ENCODE measurements at regions not wholly inside any gene's neighbourhood (a gene's known extent, or its start where the extent isn't known, plus 50 kb on each side); places are given as distances from the start of the nearest gene placed in this dataset.

DNA sequence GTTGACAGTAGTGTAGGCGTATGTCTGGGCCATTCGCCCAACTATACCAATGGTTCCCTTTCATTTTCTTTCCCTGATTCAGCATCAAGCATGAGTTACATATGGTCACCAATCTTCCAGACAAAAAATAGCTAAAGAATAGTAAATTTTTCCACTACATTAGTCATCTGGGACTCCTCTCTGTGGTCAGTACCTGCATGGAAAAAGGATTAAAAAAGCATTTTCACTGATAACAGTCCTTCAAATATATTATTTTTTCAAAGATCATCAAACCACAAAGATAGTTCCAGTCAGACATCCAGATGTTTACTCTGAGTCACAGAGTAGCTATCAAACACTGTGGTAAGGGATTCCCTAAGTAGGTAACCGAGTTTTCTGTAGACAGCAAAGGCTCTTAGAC is 302.6 kb upstream of the SEMA3D start:
- TF ChIP-seq MXI1 (conservative IDR thresholded peaks at IDR 0.05; ENCODE audit: poor library complexity, severe bottlenecking) (no peak), EP300 (conservative IDR thresholded peaks at IDR 0.05; ENCODE audit: poor library complexity, severe bottlenecking) (no peak), SMC3 (conservative IDR thresholded peaks at IDR 0.05; ENCODE audit: poor library complexity) (no peak), EZH2 (IDR thresholded peaks at IDR 0.05; ENCODE audit: borderline replicate concordance, insufficient read depth, low read length, poor library complexity, severe bottlenecking) (no peak), POLR2AphosphoS5 (IDR thresholded peaks at IDR 0.05) (no peak), RAD21 (conservative IDR thresholded peaks at IDR 0.05) (no peak), TAF1 (IDR thresholded peaks at IDR 0.05; ENCODE audit: low read depth) (no peak)
- TF ChIP-seq, protein P1, sequence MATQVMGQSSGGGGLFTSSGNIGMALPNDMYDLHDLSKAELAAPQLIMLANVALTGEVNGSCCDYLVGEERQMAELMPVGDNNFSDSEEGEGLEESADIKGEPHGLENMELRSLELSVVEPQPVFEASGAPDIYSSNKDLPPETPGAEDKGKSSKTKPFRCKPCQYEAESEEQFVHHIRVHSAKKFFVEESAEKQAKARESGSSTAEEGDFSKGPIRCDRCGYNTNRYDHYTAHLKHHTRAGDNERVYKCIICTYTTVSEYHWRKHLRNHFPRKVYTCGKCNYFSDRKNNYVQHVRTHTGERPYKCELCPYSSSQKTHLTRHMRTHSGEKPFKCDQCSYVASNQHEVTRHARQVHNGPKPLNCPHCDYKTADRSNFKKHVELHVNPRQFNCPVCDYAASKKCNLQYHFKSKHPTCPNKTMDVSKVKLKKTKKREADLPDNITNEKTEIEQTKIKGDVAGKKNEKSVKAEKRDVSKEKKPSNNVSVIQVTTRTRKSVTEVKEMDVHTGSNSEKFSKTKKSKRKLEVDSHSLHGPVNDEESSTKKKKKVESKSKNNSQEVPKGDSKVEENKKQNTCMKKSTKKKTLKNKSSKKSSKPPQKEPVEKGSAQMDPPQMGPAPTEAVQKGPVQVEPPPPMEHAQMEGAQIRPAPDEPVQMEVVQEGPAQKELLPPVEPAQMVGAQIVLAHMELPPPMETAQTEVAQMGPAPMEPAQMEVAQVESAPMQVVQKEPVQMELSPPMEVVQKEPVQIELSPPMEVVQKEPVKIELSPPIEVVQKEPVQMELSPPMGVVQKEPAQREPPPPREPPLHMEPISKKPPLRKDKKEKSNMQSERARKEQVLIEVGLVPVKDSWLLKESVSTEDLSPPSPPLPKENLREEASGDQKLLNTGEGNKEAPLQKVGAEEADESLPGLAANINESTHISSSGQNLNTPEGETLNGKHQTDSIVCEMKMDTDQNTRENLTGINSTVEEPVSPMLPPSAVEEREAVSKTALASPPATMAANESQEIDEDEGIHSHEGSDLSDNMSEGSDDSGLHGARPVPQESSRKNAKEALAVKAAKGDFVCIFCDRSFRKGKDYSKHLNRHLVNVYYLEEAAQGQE (IDR thresholded peaks at IDR 0.05; ENCODE audit: borderline replicate concordance), result no peak
- TF ChIP-seq, protein P2, sequence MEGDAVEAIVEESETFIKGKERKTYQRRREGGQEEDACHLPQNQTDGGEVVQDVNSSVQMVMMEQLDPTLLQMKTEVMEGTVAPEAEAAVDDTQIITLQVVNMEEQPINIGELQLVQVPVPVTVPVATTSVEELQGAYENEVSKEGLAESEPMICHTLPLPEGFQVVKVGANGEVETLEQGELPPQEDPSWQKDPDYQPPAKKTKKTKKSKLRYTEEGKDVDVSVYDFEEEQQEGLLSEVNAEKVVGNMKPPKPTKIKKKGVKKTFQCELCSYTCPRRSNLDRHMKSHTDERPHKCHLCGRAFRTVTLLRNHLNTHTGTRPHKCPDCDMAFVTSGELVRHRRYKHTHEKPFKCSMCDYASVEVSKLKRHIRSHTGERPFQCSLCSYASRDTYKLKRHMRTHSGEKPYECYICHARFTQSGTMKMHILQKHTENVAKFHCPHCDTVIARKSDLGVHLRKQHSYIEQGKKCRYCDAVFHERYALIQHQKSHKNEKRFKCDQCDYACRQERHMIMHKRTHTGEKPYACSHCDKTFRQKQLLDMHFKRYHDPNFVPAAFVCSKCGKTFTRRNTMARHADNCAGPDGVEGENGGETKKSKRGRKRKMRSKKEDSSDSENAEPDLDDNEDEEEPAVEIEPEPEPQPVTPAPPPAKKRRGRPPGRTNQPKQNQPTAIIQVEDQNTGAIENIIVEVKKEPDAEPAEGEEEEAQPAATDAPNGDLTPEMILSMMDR (IDR thresholded peaks at IDR 0.05; ENCODE audit: poor library complexity, severe bottlenecking), result no peak
- Histone ChIP-seq H3K9ac (ENCODE audit: low read length) (no peak overlapping the region), H3K9me3 (ENCODE audit: low read length) (no peaks in the 10 kb centered on the region), H3K36me3 (ENCODE audit: insufficient read depth, low read length) (no peaks in the 10 kb centered on the region), H3K4me2 (ENCODE audit: low read length) (no peak overlapping the region), H3F3A (ENCODE audit: insufficient read depth, low read length, poor library complexity, severe bottlenecking) (no peaks in the 10 kb centered on the region), H3K9me2 (ENCODE audit: insufficient read depth, low read length) (no peaks in the 10 kb centered on the region), H3K4me3 (ENCODE audit: low read length) (no peak overlapping the region), H3K27ac (ENCODE audit: low read length) (no peak overlapping the region), H2AFZ (ENCODE audit: low read depth, low read length) (no peak overlapping the region), H3K79me2 (replicated peaks; ENCODE audit: insufficient read depth, low read length) (no peaks in the 10 kb centered on the region), H4K20me1 (ENCODE audit: insufficient read depth) (no peaks in the 10 kb centered on the region), H3K27me3 (ENCODE audit: insufficient read depth, low read depth, low read length) (no peaks in the 10 kb centered on the region)

DNA sequence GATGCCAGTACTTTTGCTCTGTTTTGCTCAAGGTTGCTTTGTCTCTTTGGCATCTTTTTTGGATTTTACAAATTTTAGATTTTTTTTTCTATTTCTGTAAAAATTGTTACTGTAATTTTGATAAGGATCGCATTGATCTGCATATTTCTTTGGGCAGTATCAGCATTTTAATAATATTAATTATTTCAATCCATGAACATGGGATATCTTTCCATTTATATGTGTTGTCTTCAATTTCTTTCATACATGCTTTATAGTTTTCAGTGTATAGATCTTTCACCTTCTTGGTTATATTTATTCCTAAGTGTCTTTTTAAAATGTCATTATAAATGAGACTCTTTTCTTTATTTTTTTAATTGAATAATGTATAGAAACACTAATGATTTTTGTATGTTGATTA is 301.6 kb upstream of the SEMA3D start:
- Histone ChIP-seq H3K27me3 (ENCODE audit: insufficient read depth, low read depth, low read length) (no peaks in the 10 kb centered on the region), H3K9me2 (ENCODE audit: insufficient read depth, low read length) (no peaks in the 10 kb centered on the region), H3K36me3 (ENCODE audit: insufficient read depth, low read length) (no peaks in the 10 kb centered on the region), H3K27ac (ENCODE audit: low read length) (no peak overlapping the region), H3K9ac (ENCODE audit: low read length) (no peak overlapping the region), H3K4me2 (ENCODE audit: low read length) (no peak overlapping the region), H3K79me2 (replicated peaks; ENCODE audit: insufficient read depth, low read length) (no peaks in the 10 kb centered on the region), H4K20me1 (ENCODE audit: insufficient read depth) (no peaks in the 10 kb centered on the region), H3F3A (ENCODE audit: insufficient read depth, low read length, poor library complexity, severe bottlenecking) (no peaks in the 10 kb centered on the region), H2AFZ (ENCODE audit: low read depth, low read length) (no peak overlapping the region), H3K9me3 (ENCODE audit: low read length) (no peaks in the 10 kb centered on the region), H3K4me3 (ENCODE audit: low read length) (no peak overlapping the region)
- no peak for TF ChIP-seq RAD21 (conservative IDR thresholded peaks at IDR 0.05)
- no peak for TF ChIP-seq EZH2 (IDR thresholded peaks at IDR 0.05; ENCODE audit: borderline replicate concordance, insufficient read depth, low read length, poor library complexity, severe bottlenecking)
- no peak for TF ChIP-seq SMC3 (conservative IDR thresholded peaks at IDR 0.05; ENCODE audit: poor library complexity)
- TF ChIP-seq TAF1 (IDR thresholded peaks at IDR 0.05; ENCODE audit: low read depth), result no peak
- TF ChIP-seq, protein P2 (IDR thresholded peaks at IDR 0.05; ENCODE audit: poor library complexity, severe bottlenecking), result no peak
- no peak for TF ChIP-seq EP300 (conservative IDR thresholded peaks at IDR 0.05; ENCODE audit: poor library complexity, severe bottlenecking)
- TF ChIP-seq, protein P1 (IDR thresholded peaks at IDR 0.05; ENCODE audit: borderline replicate concordance), result no peak
- TF ChIP-seq MXI1 (conservative IDR thresholded peaks at IDR 0.05; ENCODE audit: poor library complexity, severe bottlenecking), result no peak
- TF ChIP-seq POLR2AphosphoS5 (IDR thresholded peaks at IDR 0.05), result no peak
